GM21447 (cell line): ENCODE measurements at regions not wholly inside any gene's neighbourhood (a gene's known extent, or its start where the extent isn't known, plus 50 kb on each side); places are given as distances from the start of the nearest gene placed in this dataset.

Experiments
- ATAC-seq: cut with Tn5 transposase; IDR thresholded peaks from one replicate; pipeline ENCODE4 v1.9.1; 2021; ENCODE audit not compliant: unreplicated experiment

GRCh38 chr6:22394691-22395090, 97.9 kb upstream of the PRL start:
- no peak for ATAC-seq

GRCh38 chr6:22399693-22400092, 102.9 kb upstream of the PRL start:
- no peak for ATAC-seq

DNA sequence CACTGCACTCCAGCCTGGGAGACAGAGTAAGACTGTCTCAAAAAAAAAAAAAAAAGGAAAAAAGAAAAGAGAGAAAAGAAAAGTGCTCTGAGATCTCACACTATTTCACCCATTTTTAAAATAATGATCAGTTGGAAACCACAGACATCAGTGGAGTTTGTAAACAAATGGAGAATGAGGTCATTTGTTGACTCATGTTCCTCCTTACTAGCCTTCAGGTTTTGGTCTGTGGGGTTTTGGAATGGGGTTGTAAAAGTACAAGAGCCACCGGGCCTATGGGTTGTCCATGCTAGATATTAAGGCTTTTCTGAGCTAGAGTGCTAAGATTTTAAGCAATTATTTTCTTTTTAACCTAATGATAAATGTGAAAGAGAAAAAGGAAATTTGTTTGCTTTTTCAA, 104.4 kb upstream of the PRL start:
- ATAC-seq, result no peak

GRCh38 chr6:22401932-22402331, 105.1 kb upstream of the PRL start:
- no peak for ATAC-seq

DNA sequence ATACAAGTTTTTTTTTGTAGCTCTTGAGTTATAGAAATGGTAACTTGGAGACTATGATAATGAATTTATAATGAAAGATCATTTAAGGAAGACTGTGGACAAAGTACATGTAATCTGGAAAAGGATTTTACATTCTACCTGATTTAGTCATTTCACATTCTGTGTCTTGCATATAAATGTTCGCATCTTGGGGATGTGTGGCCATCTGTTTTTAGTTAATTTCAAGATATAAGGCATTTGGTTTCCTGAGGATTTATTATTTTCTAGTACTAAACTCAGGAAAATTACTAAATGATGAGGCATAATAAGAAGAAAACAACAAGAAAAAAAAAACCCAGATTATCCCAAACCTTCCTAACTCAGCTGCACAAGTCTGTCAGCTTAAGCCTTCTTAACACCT, 112.7 kb upstream of the PRL start:
- no peak for ATAC-seq

- ATAC-seq, result no peak
Measured at GRCh38 chr6:22411376-22412105, 114.7 kb upstream of the PRL start.

- ATAC-seq, result no peak
Measured at GRCh38 chr6:22412994-22413393, 116.2 kb upstream of the PRL start.

GRCh38 chr6:22413681-22414311, 117.0 kb upstream of the PRL start:
- ATAC-seq, result no peak

GRCh38 chr6:22418714-22419113, 121.9 kb upstream of the PRL start:
- ATAC-seq, result no peak

GRCh38 chr6:22421198-22421597, 124.4 kb upstream of the PRL start:
- ATAC-seq, result no peak

DNA sequence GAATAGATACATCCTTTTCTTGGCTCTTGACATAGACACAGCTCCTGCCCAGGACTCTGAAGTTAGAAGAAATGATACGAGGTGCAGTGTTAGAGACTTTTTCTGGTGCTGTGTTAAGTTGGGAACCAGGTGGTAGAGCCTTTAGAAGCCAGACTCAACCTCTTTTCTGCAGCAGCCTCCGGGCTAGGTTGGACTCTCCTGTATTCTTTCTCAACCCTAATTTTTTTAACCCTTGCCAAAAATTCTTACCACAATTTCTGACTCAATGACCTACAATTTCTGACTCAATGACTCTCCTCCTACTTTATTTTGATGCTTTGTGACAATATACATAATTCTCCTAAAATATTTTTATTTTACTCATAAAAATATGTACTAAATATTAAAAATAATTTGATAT, 127.4 kb upstream of the PRL start:
- ATAC-seq, result no peak

DNA sequence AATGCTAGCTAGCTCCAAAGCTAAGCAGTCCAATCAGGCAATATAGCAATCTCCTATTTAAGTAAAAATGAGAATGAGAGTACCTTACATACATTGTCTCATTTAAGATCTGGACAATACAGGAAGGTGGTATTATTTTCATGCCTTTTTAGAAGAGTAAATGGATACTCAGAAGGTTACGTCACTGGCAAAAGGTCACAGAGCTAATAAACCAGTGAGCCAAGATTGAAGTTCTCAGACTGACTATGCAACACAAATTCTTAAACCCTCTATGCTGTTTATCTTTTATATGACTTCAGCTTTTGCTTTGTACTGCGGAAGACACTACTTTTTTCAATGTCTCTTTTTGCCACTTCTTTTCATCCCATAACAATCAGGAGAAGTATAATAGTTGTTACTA, 135.2 kb upstream of the PRL start:
- ATAC-seq, result no peak

GRCh38 chr6:22433745-22434144, 135.6 kb upstream of the HDGFL1 start:
- ATAC-seq, result no peak

GRCh38 chr6:22435151-22435550, 134.2 kb upstream of the HDGFL1 start:
- ATAC-seq, result no peak

DNA sequence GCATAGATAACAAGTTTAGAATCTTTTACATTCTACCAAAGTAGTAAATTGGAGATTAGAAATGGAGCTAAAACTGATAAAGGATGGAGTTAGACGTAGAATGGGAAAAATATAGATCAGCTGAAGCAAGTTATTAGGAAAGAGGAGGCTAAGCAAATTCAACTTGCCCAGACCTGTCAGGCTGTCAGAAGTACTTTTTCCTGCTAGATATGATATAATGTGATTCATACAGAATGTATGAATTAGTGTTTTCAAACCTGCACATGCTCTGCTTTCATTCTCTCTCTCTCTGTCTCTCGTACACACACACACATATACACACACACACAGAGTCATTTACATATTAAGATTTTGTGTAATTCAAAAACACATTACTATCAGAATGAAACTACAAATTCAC, 133.2 kb upstream of the HDGFL1 start:
- ATAC-seq, result no peak

DNA sequence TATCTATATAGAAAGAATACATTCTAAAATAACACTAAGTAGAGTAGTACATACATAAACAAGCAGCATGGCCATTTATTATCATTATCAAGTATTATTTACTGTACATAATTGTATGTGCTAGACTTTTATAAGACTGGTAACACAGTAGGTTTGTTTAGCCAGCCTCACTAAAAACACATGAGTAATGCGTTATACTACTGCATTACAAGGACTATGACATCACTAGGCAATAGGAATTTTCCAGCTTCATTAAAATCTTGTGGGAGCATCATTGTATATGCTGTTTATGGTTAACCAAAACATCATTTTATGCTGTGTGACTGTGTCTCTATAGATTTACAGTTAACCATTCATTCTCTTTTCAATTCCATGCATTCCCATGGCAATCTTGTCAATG, 131.7 kb upstream of the HDGFL1 start:
- no peak for ATAC-seq

- no peak for ATAC-seq
Measured at GRCh38 chr6:22442826-22443225, 126.5 kb upstream of the HDGFL1 start.

- no peak for ATAC-seq
Measured at GRCh38 chr6:22444330-22444729, 125.0 kb upstream of the HDGFL1 start.

DNA sequence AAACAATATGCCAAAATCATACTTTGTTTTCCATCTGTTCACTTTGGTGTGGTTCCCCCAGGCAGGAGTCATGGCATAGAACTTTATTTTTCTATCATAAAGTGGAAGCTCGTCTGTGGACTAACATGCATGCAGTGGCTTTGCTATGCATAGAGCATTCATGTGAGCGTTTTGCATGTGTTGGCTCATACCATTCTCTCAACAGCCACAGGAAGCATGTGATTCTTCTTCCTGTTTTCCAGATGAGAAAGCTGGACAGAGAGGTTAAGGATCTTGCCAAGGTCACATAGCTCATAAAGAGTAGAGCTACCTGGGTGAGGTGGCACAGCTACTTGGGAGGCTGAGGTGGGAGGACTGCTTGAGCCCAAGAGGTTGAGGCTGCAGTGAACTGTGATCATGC, 123.4 kb upstream of the HDGFL1 start:
- ATAC-seq, result no peak

- ATAC-seq, result no peak
Measured at GRCh38 chr6:22447249-22448196, 121.8 kb upstream of the HDGFL1 start.

GRCh38 chr6:22448291-22448711, 121.1 kb upstream of the HDGFL1 start:
- ATAC-seq, result no peak

DNA sequence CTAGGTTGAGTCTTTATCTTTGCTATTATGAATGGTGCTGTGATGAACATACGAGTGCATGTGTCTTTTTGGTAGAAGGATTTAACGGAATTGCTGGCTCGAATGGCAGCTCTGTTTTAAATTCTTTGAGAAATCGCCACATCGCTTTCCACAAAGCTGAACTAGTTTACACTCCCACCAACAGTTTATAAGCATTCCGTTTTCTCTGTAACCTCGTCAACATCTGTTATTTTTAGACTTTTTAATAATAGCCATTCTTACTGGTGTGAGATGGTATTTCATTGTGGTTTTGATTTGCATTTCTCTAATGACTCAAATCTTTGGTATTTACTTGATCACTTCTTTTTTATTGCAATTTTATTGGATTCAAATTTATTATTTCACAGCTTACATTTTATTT, 117.4 kb upstream of the HDGFL1 start:
- ATAC-seq, result no peak
